ENCODE measurements at regions not wholly inside any gene's neighbourhood (a gene's known extent, or its start where the extent isn't known, plus 50 kb on each side); places are given as distances from the start of the nearest gene placed in this dataset.

- no peak for TF ChIP-seq YY1 (IDR thresholded peaks at IDR 0.05; ENCODE audit: low read depth)
- no peak for TF ChIP-seq EGR1 (IDR thresholded peaks at IDR 0.05)
- TF ChIP-seq EP300 (IDR thresholded peaks at IDR 0.05; ENCODE audit: borderline replicate concordance) = no peak
- no peak for TF ChIP-seq CREB1 (IDR thresholded peaks at IDR 0.05; ENCODE audit: low read depth)
- TF ChIP-seq NFIC (IDR thresholded peaks at IDR 0.05) = no peak
- no peak for TF ChIP-seq TAF1 (IDR thresholded peaks at IDR 0.05; ENCODE audit: low read depth)
- TF ChIP-seq FOXM1 (IDR thresholded peaks at IDR 0.05; ENCODE audit: borderline replicate concordance, low read depth) = no peak
- TF ChIP-seq TEAD4 (IDR thresholded peaks at IDR 0.05) = no peak
- TF ChIP-seq CEBPB (IDR thresholded peaks at IDR 0.05) = no peak
Measured at GRCh38 chr5:173538654-173539053, 77.8 kb downstream of the BOD1 start.
